GM12873 (cell line): ENCODE measurements at regions not wholly inside any gene's neighbourhood (a gene's known extent, or its start where the extent isn't known, plus 50 kb on each side); places are given as distances from the start of the nearest gene placed in this dataset.

Experiments used
- CTCF ChIP-seq: IDR thresholded peaks from 2 replicates; pipeline ENCODE4 v1.5.1; 2012; ENCODE audit warnings: low read depth, mild to moderate bottlenecking, moderate library complexity, low read length, control low read depth; ENCODE audit not compliant: insufficient read depth; ENCODE audit errors: missing control alignments

GRCh38 chr11:127425281-127425680 lies 424.7 kb upstream of the KIRREL3 start:
- no peak for TF ChIP-seq CTCF

GRCh38 chr11:127424661-127425060 lies 424.1 kb upstream of the KIRREL3 start:
- TF ChIP-seq CTCF, result no peak

- no peak for TF ChIP-seq CTCF
These were observed 419.6 kb upstream of the KIRREL3 start for GRCh38 chr11:127420139-127420538.

- TF ChIP-seq CTCF, result no peak
These were observed 412.3 kb upstream of the KIRREL3 start for GRCh38 chr11:127412722-127413380.

GRCh38 chr11:127412234-127412633 lies 411.7 kb upstream of the KIRREL3 start:
- no peak for TF ChIP-seq CTCF

- TF ChIP-seq CTCF, result no peak
These were observed 410.7 kb upstream of the KIRREL3 start for GRCh38 chr11:127411283-127411682.

- no peak for TF ChIP-seq CTCF
These were observed 394.5 kb upstream of the KIRREL3 start for GRCh38 chr11:127395034-127395433.

- no peak for TF ChIP-seq CTCF
These were observed 393.0 kb upstream of the KIRREL3 start for GRCh38 chr11:127393460-127393997.
